GM19438 (cell line): ENCODE measurements at regions not wholly inside any gene's neighbourhood (a gene's known extent, or its start where the extent isn't known, plus 50 kb on each side); places are given as distances from the start of the nearest gene placed in this dataset.
"Not testable (repeated sequence)": the region's sequence is repeated elsewhere in the genome, so short reads cannot be mapped to it uniquely, and the experiment has no call there.

ENCODE experiments used
- ATAC-seq: cut with Tn5 transposase; IDR thresholded peaks from one replicate; pipeline ENCODE4 v1.9.1; 2021; ENCODE audit warnings: low read depth; ENCODE audit not compliant: unreplicated experiment

- no peak for ATAC-seq
These were observed 153.7 kb upstream of the SLC38A2 start for GRCh38 chr12:46526233-46526632.

- ATAC-seq: no peak
These were observed 152.2 kb upstream of the SLC38A2 start for GRCh38 chr12:46524778-46525177.

- ATAC-seq: no peak
These were observed 151.5 kb upstream of the SLC38A2 start for GRCh38 chr12:46523863-46524770.

- ATAC-seq: no peak
These were observed 150.9 kb upstream of the SLC38A2 start for GRCh38 chr12:46523446-46523845.

GRCh38 chr12:46522071-46522470 is 149.5 kb upstream of the SLC38A2 start:
- ATAC-seq: no peak

- ATAC-seq: no peak
These were observed 148.6 kb upstream of the SLC38A2 start for GRCh38 chr12:46521145-46521544.

- ATAC-seq: no peak
These were observed 146.8 kb upstream of the SLC38A2 start for GRCh38 chr12:46519407-46519806.

- no peak for ATAC-seq
These were observed 146.2 kb upstream of the SLC38A2 start for GRCh38 chr12:46518729-46519128.

GRCh38 chr12:46518169-46518568 is 145.6 kb upstream of the SLC38A2 start:
- ATAC-seq: no peak

- peak; percentile 37 for ATAC-seq
These were observed 145.0 kb upstream of the SLC38A2 start for GRCh38 chr12:46517579-46517962.

- peak; percentile 95 for ATAC-seq
These were observed 144.5 kb upstream of the SLC38A2 start for GRCh38 chr12:46516933-46517578.

- no peak for ATAC-seq
These were observed 143.8 kb upstream of the SLC38A2 start for GRCh38 chr12:46516238-46516932.

- no peak for ATAC-seq
These were observed 143.3 kb upstream of the SLC38A2 start for GRCh38 chr12:46515829-46516228.

GRCh38 chr12:46514886-46515285 is 142.3 kb upstream of the SLC38A2 start:
- no peak for ATAC-seq

GRCh38 chr12:46510257-46510656 is 137.7 kb upstream of the SLC38A2 start:
- ATAC-seq: not testable (repeated sequence)

GRCh38 chr12:46509135-46509534 is 136.6 kb upstream of the SLC38A2 start:
- no peak for ATAC-seq

- ATAC-seq: no peak
These were observed 136.1 kb upstream of the SLC38A2 start for GRCh38 chr12:46508651-46509050.

GRCh38 chr12:46507766-46508165 is 135.2 kb upstream of the SLC38A2 start:
- no peak for ATAC-seq

- no peak for ATAC-seq
These were observed 134.4 kb upstream of the SLC38A2 start for GRCh38 chr12:46506961-46507360.

- ATAC-seq: no peak
These were observed 133.6 kb upstream of the SLC38A2 start for GRCh38 chr12:46506198-46506597.

GRCh38 chr12:46504494-46504893 is 131.9 kb upstream of the SLC38A2 start:
- no peak for ATAC-seq
